WTC11 (cell line): ENCODE measurements at regions not wholly inside any gene's neighbourhood (a gene's known extent, or its start where the extent isn't known, plus 50 kb on each side); places are given as distances from the start of the nearest gene placed in this dataset.

Experiments used
- ATAC-seq: fragments of 200-7000 bp; cut with Tn5 transposase; 2 replicates; pipeline ENCODE4 v1.10.0; 2021; ENCODE audit warnings: mild to moderate bottlenecking, moderate library complexity
- CTCF ChIA-PET: fragments of 300-600 bp; sonication (Branson Sonifier 250); formaldehyde crosslinking; loops from one replicate; lab custom pipeline; 2021; ENCODE audit warnings: antibody characterized with exemption; lab: Charles Lee
- POLR2A ChIA-PET: fragments of 350-600 bp; sonication (Branson Sonifier 250); formaldehyde crosslinking; loops from one replicate; lab custom pipeline; 2021; ENCODE audit warnings: antibody characterized with exemption; lab: Charles Lee
- DNase-seq: peaks from one replicate; pipeline ENCODE4 v3.0.0; 2021; ENCODE audit warnings: low spot score
- H3K27ac Mint-ChIP-seq: 2 replicates; pipeline ENCODE4 v1.8.0; 2021; ENCODE audit warnings: mixed read lengths
- H3K27me3 Mint-ChIP-seq: 2 replicates; pipeline ENCODE4 v1.8.0; 2021; ENCODE audit warnings: low read depth, mild to moderate bottlenecking, moderate library complexity, mixed read lengths
- H3K36me3 Mint-ChIP-seq: 2 replicates; pipeline ENCODE4 v1.8.0; 2021; ENCODE audit warnings: mixed read lengths
- H3K4me1 Mint-ChIP-seq: 2 replicates; pipeline ENCODE4 v1.8.0; 2022; ENCODE audit warnings: mixed read lengths
- H3K4me3 Mint-ChIP-seq: 2 replicates; pipeline ENCODE4 v1.8.0; 2021; ENCODE audit warnings: mild to moderate bottlenecking, moderate library complexity, mixed read lengths
- H3K9me3 Mint-ChIP-seq: 2 replicates; pipeline ENCODE4 v1.8.0; 2021; ENCODE audit warnings: mixed read lengths
- AFF4 ChIP-seq: sonication (generic); formaldehyde crosslinking; IDR thresholded peaks from 2 replicates; pipeline ENCODE4 v1.8.1; 2023; ENCODE audit warnings: mild to moderate bottlenecking, missing genetic modification reagents, borderline replicate concordance
- ATF2 ChIP-seq: sonication (generic); formaldehyde crosslinking; IDR thresholded peaks from 2 replicates; pipeline ENCODE4 v1.8.1; 2022; ENCODE audit warnings: low read depth, missing genetic modification reagents, borderline replicate concordance
- ATF6 ChIP-seq: sonication (generic); formaldehyde crosslinking; IDR thresholded peaks from 2 replicates; pipeline ENCODE4 v1.8.1; 2023; ENCODE audit warnings: mild to moderate bottlenecking, missing genetic modification reagents
- CDX4 ChIP-seq: fragments of 250-450 bp; sonication (Bioruptor Pico); IDR thresholded peaks from 2 replicates; pipeline ENCODE4 v1.9.0; 2021; ENCODE audit warnings: moderate library complexity, mild to moderate bottlenecking, inconsistent platforms, borderline replicate concordance
- E2F1 ChIP-seq: sonication (generic); formaldehyde crosslinking; IDR thresholded peaks from 2 replicates; pipeline ENCODE4 v1.8.0; 2022; ENCODE audit warnings: mild to moderate bottlenecking, missing genetic modification reagents
- ERG ChIP-seq: fragments of 250-450 bp; sonication (Bioruptor Pico); IDR thresholded peaks from 2 replicates; pipeline ENCODE4 v1.8.0; 2021; ENCODE audit warnings: mild to moderate bottlenecking
- ESRRA ChIP-seq: sonication (generic); formaldehyde crosslinking; IDR thresholded peaks from 2 replicates; pipeline ENCODE4 v1.8.1; 2022; ENCODE audit warnings: mild to moderate bottlenecking, missing genetic modification reagents, borderline replicate concordance
- FOXK1 ChIP-seq: sonication (generic); formaldehyde crosslinking; IDR thresholded peaks from 2 replicates; pipeline ENCODE4 v1.8.0; 2022; ENCODE audit warnings: mild to moderate bottlenecking, moderate library complexity, missing genetic modification reagents
- KAT7 ChIP-seq: sonication (generic); formaldehyde crosslinking; IDR thresholded peaks from 2 replicates; pipeline ENCODE4 v1.8.1; 2023; ENCODE audit warnings: missing genetic modification reagents, mild to moderate bottlenecking, borderline replicate concordance
- MLX ChIP-seq: sonication (generic); formaldehyde crosslinking; IDR thresholded peaks from 2 replicates; pipeline ENCODE4 v1.8.1; 2023; ENCODE audit warnings: mild to moderate bottlenecking, missing genetic modification reagents, moderate library complexity
- TEAD1 ChIP-seq: sonication (generic); formaldehyde crosslinking; IDR thresholded peaks from 2 replicates; pipeline ENCODE4 v1.8.0; 2022; ENCODE audit warnings: mild to moderate bottlenecking, missing genetic modification reagents
- TP53 ChIP-seq: sonication (generic); formaldehyde crosslinking; IDR thresholded peaks from 2 replicates; pipeline ENCODE4 v1.8.1; 2023; ENCODE audit warnings: mild to moderate bottlenecking, missing genetic modification reagents
- ZMAT4 ChIP-seq: fragments of 250-450 bp; sonication (Bioruptor Pico); IDR thresholded peaks from 2 replicates; pipeline ENCODE4 v1.9.0; 2021; ENCODE audit warnings: mild to moderate bottlenecking
- ZNF416 ChIP-seq: fragments of 250-450 bp; sonication (Bioruptor Pico); IDR thresholded peaks from 2 replicates; pipeline ENCODE4 v1.9.0; 2021; ENCODE audit warnings: mild to moderate bottlenecking, inconsistent platforms
- ZNF512 ChIP-seq: sonication (generic); formaldehyde crosslinking; IDR thresholded peaks from 2 replicates; pipeline ENCODE4 v1.8.1; 2022; ENCODE audit warnings: missing genetic modification reagents, borderline replicate concordance

GRCh38 chr13:106225126-106225525 is 310.3 kb downstream of the EFNB2 start:
- Mint-ChIP-seq H3K27ac (no peak overlapping the region), H3K27me3 (no peaks in the 10 kb centered on the region), H3K9me3 (peaks cover 11% of the 10 kb centered on the region; the same call in 1 of the 2 replicates), H3K36me3 (0 out of 2 replicates have a peak, but pooled peaks cover 3% of the 10 kb centered on the region), H3K4me1 (peaks cover 11% of the 10 kb centered on the region), H3K4me3 (no peak overlapping the region)
- POLR2A ChIA-PET = no interaction called here
- TF ChIP-seq TEAD1 (CRISPR knock-in tag) = no peak
- TF ChIP-seq TP53 (CRISPR knock-in tag) = no peak
- no peak for TF ChIP-seq ATF2 (CRISPR knock-in tag)
- TF ChIP-seq ZNF512 (CRISPR knock-in tag) = no peak
- TF ChIP-seq ERG (CRISPR knock-in tag) = no peak
- TF ChIP-seq ZNF416 (CRISPR knock-in tag) = no peak
- no peak for TF ChIP-seq ATF6 (CRISPR knock-in tag)
- CTCF ChIA-PET = no interaction called here
- no peak for ATAC-seq
- DNase-seq = no peak

- CTCF ChIA-PET = no interaction called here
- peaks cover 3% of the 10 kb centered on the region for H3K36me3 Mint-ChIP-seq
- DNase-seq (no peak), ATAC-seq (no peak)
- H3K27me3 Mint-ChIP-seq = no peaks in the 10 kb centered on the region
- H3K27ac Mint-ChIP-seq = no peak overlapping the region
- peaks cover 8% of the 10 kb centered on the region for H3K4me1 Mint-ChIP-seq
- no peak for TF ChIP-seq E2F1 (CRISPR knock-in tag)
- TF ChIP-seq MLX (CRISPR knock-in tag) = no peak
- TF ChIP-seq KAT7 (CRISPR knock-in tag) = no peak
- TF ChIP-seq FOXK1 = no peak
- no peak for TF ChIP-seq ESRRA (CRISPR knock-in tag)
- TF ChIP-seq CDX4 = no peak
- TF ChIP-seq AFF4 (CRISPR knock-in tag) = no peak
- TF ChIP-seq ERG (CRISPR knock-in tag) = no peak
- TF ChIP-seq ZMAT4 (CRISPR knock-in tag) = no peak
- TF ChIP-seq, all 79 proteins: peak for 0
- Mint-ChIP-seq H3K4me3 (no peak overlapping the region), H3K9me3 (0 out of 2 replicates have a peak, but pooled peaks cover 4% of the 10 kb centered on the region)
- POLR2A ChIA-PET = no interaction called here
Observed at GRCh38 chr13:106220211-106220610, 315.3 kb downstream of the EFNB2 start.
